Skeletal muscle cell (primary cell): ENCODE measurements at regions not wholly inside any gene's neighbourhood (a gene's known extent, or its start where the extent isn't known, plus 50 kb on each side); places are given as distances from the start of the nearest gene placed in this dataset.
A peak's percentile ranks its signal among the peaks of the same experiment; 100 is the strongest.
"Not testable (repeated sequence)": the region's sequence is repeated elsewhere in the genome, so short reads cannot be mapped to it uniquely, and the experiment has no call there.

Source experiments
- DNase-seq: peaks from one replicate; pipeline ENCODE4 v3.0.0-alpha.2; 2010; ENCODE audit warnings: low read depth
- H3K4me3 ChIP-seq: 2 replicates; pipeline ENCODE4 v1.5.1; 2011; ENCODE audit warnings: low read depth, mild to moderate bottlenecking, control low read depth, low read length, moderate library complexity

GRCh38 chr6:74901576-74901975, 304.3 kb downstream of the COL12A1 start:
- no peak for DNase-seq
- no peak overlapping the region for H3K4me3 ChIP-seq

GRCh38 chr6:74899416-74899815, 306.4 kb downstream of the COL12A1 start:
- DNase-seq, result peak; percentile 55
- H3K4me3 ChIP-seq, result no peak overlapping the region

- no peak for DNase-seq
- no peak overlapping the region for H3K4me3 ChIP-seq
Measured at GRCh38 chr6:74892091-74892490, 313.8 kb downstream of the COL12A1 start.

GRCh38 chr6:74891349-74891831, 314.5 kb downstream of the COL12A1 start:
- no peak overlapping the region for H3K4me3 ChIP-seq
- DNase-seq, result peak; percentile 59

GRCh38 chr6:74889635-74890034, 316.2 kb downstream of the COL12A1 start:
- no peak overlapping the region for H3K4me3 ChIP-seq
- DNase-seq, result no peak

GRCh38 chr6:74888741-74889140, 317.1 kb downstream of the COL12A1 start:
- not testable (repeated sequence) for DNase-seq, H3K4me3 ChIP-seq

GRCh38 chr6:74879976-74880375, 325.9 kb downstream of the COL12A1 start:
- H3K4me3 ChIP-seq, result no peak overlapping the region
- DNase-seq, result peak; percentile 28

GRCh38 chr6:74879234-74879633, 326.6 kb downstream of the COL12A1 start:
- peak; percentile 77 for DNase-seq
- H3K4me3 ChIP-seq, result no peak overlapping the region

- DNase-seq, result no peak
- H3K4me3 ChIP-seq, result no peak overlapping the region
Measured at GRCh38 chr6:74875193-74875592, 330.7 kb downstream of the COL12A1 start.

GRCh38 chr6:74872754-74873476, 332.9 kb downstream of the COL12A1 start:
- DNase-seq, result no peak
- H3K4me3 ChIP-seq, result no peak overlapping the region

- no peak overlapping the region for H3K4me3 ChIP-seq
- DNase-seq, result peak; percentile 75
Measured at GRCh38 chr6:74871757-74872156, 334.1 kb downstream of the COL12A1 start.

- H3K4me3 ChIP-seq, result no peak overlapping the region
- DNase-seq, result no peak
Measured at GRCh38 chr6:74870403-74870802, 335.4 kb downstream of the COL12A1 start.

- DNase-seq, result no peak
- H3K4me3 ChIP-seq, result no peak overlapping the region
Measured at GRCh38 chr6:74867291-74867690, 338.6 kb downstream of the COL12A1 start.

- no peak for DNase-seq
- no peak overlapping the region for H3K4me3 ChIP-seq
Measured at GRCh38 chr6:74863968-74864367, 341.9 kb downstream of the COL12A1 start.

GRCh38 chr6:74860456-74860855, 345.4 kb downstream of the COL12A1 start:
- no peak for DNase-seq

GRCh38 chr6:74857157-74857556, 348.7 kb downstream of the COL12A1 start:
- no peak overlapping the region for H3K4me3 ChIP-seq
- no peak for DNase-seq

More at GRCh38 chr6:74860456-74860855, 345.4 kb downstream of the COL12A1 start:
- H3K4me3 ChIP-seq, result no peak overlapping the region

GRCh38 chr6:74853991-74854390, 351.9 kb downstream of the COL12A1 start:
- H3K4me3 ChIP-seq, result no peak overlapping the region
- no peak for DNase-seq

GRCh38 chr6:74851596-74851995, 354.3 kb downstream of the COL12A1 start:
- H3K4me3 ChIP-seq, result no peak overlapping the region
- peak; percentile 37 for DNase-seq

- no peak for DNase-seq
- H3K4me3 ChIP-seq, result no peak overlapping the region
Measured at GRCh38 chr6:74840953-74841352, 364.9 kb downstream of the COL12A1 start.

GRCh38 chr6:74834967-74835366, 370.9 kb downstream of the COL12A1 start:
- no peak overlapping the region for H3K4me3 ChIP-seq
- DNase-seq, result no peak

- DNase-seq, result no peak
- no peak overlapping the region for H3K4me3 ChIP-seq
Measured at GRCh38 chr6:74826263-74826662, 379.6 kb downstream of the COL12A1 start.
